SJCRH30 (cell line): ENCODE measurements at regions not wholly inside any gene's neighbourhood (a gene's known extent, or its start where the extent isn't known, plus 50 kb on each side); places are given as distances from the start of the nearest gene placed in this dataset.

Source experiments
- DNase-seq, 2 experiments: peaks; one replicate each; pipeline ENCODE4 v3.0.0-alpha.2; 2015 to 2020
- H3K27ac ChIP-seq: fragments of 250-450 bp; sonication (Bioruptor Pico); 2 replicates; pipeline ENCODE4 v1.5.1; 2020; ENCODE audit warnings: mild to moderate bottlenecking, moderate library complexity
- H3K27me3 ChIP-seq: fragments of 250-450 bp; sonication (Bioruptor Pico); 2 replicates; pipeline ENCODE4 v1.5.1; 2020; ENCODE audit warnings: mild to moderate bottlenecking, moderate library complexity
- H3K36me3 ChIP-seq: fragments of 250-450 bp; sonication (Bioruptor Pico); 2 replicates; pipeline ENCODE4 v1.5.1; 2020; ENCODE audit warnings: mild to moderate bottlenecking, moderate library complexity
- H3K4me1 ChIP-seq: fragments of 250-450 bp; sonication (Bioruptor Pico); 2 replicates; pipeline ENCODE4 v1.5.1; 2020; ENCODE audit warnings: mild to moderate bottlenecking, moderate library complexity
- H3K4me3 ChIP-seq: fragments of 250-450 bp; sonication (Bioruptor Pico); 2 replicates; pipeline ENCODE4 v1.5.1; 2020; ENCODE audit warnings: mild to moderate bottlenecking, moderate library complexity
- H3K9me3 ChIP-seq: fragments of 250-450 bp; sonication (Bioruptor Pico); replicated peaks from 2 replicates; pipeline ENCODE4 v1.5.1; 2020; ENCODE audit warnings: mild to moderate bottlenecking, moderate library complexity

DNA sequence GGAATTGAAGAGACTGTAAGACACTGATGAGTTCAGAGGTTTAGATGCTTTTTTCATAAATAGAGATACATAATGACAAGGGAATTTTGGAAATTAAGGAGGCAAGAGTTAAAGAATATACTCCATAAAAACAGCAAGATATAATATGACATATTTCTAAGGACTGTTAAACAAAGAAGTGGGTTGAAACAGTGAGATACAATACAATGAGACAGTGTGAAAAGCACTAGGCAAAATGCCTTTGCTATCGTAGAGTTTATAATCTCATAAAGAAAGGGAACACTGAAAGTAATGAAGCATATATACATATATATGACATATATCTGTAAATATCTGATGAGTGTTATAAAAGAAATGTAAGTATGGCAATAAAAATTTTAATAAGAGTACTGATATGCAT lies 1496.2 kb downstream of the TECRL start:
- Histone ChIP-seq H3K27ac (no peak overlapping the region), H3K27me3 (no peaks in the 10 kb centered on the region)

DNA sequence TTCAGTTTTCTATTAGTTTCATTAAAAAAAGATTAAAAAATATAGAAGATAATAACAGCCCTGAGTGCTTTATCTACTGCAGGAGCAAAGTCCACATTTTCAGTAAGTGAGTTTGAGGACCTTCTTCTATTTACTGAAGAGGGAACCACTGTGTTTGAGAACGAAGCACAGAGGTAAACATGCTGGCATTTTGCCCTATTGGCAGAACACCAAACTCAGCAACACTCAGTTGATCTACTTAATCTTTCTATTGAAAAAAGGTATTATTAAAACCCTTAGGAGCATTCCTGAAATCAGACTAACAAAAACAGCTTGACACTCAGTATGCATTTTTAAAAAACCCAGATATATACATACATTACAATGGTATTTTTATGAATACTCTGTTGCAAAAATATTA lies 1496.7 kb downstream of the TECRL start:
- Histone ChIP-seq H3K27me3 (no peaks in the 10 kb centered on the region), H3K36me3 (no peaks in the 10 kb centered on the region), H3K27ac (no peak overlapping the region), H3K9me3 (no peaks in the 10 kb centered on the region), H3K4me3 (no peak overlapping the region), H3K4me1 (no peaks in the 10 kb centered on the region)
- no peak for DNase-seq

More for the DNA sequence above, 1496.2 kb downstream of the TECRL start:
- DNase-seq: no peak
- Histone ChIP-seq H3K4me1 (no peaks in the 10 kb centered on the region), H3K36me3 (no peaks in the 10 kb centered on the region), H3K4me3 (no peak overlapping the region), H3K9me3 (no peaks in the 10 kb centered on the region)

DNA sequence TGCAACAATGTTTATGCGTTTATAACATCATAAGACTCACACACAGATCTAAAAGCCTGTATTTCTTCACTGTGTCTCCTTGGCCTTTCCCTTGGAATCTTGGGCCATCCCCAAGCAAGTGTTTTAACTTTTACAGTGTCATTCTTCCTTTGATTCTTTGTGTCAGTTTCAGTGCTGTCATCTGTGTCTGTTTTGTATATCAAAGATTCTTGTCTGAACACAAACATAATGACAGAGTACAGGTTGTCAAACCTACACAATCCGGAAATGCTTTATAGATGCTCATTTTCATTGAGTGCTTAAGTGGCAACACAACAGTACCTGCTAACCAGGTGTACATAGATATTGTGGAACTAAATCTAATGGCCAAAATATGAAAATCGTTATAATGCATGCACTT lies 1500.0 kb downstream of the TECRL start:
- DNase-seq: no peak
- H3K27me3 ChIP-seq: no peaks in the 10 kb centered on the region
- H3K4me3 ChIP-seq: no peak overlapping the region
- no peaks in the 10 kb centered on the region for H3K36me3 ChIP-seq
- H3K27ac ChIP-seq: no peak overlapping the region
- H3K4me1 ChIP-seq: no peaks in the 10 kb centered on the region
- no peaks in the 10 kb centered on the region for H3K9me3 ChIP-seq

DNA sequence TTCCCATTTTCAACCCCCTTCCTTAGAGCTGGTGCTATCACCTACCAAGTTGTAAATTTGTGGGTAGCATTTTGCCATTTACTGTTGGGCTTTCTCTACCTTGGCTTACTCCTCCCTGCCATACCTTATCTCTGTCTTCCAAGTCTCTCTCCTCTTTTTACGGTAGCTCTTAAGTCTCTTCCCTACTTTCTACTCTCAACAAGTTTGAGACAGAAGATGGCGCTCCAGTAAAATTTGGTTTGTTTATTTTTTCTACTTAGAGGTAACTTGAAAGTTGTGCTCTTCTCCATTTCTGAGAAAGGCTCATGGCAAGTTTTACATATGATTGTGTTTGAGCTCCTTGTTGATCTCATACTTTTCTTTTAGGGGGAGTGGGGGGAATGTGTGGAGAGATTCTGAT lies 1508.1 kb downstream of the TECRL start:
- H3K4me3 ChIP-seq: no peak overlapping the region
- no peaks in the 10 kb centered on the region for H3K36me3 ChIP-seq
- peak in 1 of 2 experiments; percentile 10 for DNase-seq
- H3K27ac ChIP-seq: no peak overlapping the region
- H3K27me3 ChIP-seq: no peaks in the 10 kb centered on the region
- H3K4me1 ChIP-seq: no peaks in the 10 kb centered on the region
- no peaks in the 10 kb centered on the region for H3K9me3 ChIP-seq

DNA sequence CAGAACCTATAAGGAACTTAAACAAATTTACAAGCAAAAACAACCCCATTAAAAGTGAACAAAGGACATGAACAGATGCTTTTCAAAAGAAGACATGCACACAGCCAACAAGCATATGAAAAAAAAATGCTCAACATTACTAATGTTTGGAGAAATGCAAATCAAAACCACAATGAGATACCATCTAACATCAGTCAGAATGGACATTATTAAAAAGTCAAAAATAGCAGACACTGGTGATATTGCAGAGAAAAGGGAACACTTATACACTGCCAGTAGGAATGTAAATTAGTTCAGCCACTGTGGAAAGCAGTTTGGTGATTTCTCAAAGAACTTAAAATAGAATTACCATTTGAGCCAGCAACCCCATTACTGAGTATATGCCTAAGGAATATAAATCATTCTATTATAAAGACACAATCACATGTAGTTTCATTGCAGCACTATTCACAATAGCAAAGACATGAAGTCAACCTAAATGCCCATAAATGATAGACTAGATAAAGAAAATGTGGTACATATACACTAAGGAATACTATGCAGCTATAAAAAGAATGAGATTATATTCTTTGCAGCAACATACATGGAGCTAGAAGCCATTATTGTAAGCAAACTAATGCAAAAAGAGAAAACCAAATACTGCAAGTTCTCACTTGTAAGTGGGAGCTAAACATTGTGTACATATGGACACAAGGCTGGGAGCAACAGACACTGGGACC lies 1509.4 kb downstream of the TECRL start:
- H3K4me1 ChIP-seq: no peaks in the 10 kb centered on the region
- no peaks in the 10 kb centered on the region for H3K9me3 ChIP-seq
- no peak overlapping the region for H3K4me3 ChIP-seq
- no peaks in the 10 kb centered on the region for H3K36me3 ChIP-seq
- no peak overlapping the region for H3K27ac ChIP-seq
- DNase-seq: no peak
- H3K27me3 ChIP-seq: no peaks in the 10 kb centered on the region

DNA sequence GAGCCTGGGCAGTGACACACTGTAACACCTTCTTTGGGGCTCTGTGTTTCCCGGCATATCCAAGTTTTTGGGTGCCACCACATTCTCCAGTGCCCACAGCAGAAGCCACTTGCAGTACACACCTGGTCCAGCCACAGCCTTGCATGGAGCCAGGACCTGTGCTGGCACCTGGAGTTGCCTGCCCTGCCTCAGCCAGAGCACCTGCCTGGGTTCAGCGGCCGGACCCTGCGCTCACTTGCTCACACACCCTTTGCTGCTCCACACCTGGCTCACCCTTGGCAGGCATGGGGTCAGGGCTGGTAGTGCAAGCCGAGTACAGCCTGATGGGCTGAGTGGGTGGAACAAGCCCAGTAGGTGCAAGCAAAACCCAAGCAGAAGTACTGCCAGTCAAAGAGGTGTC lies 1511.1 kb downstream of the TECRL start:
- Histone ChIP-seq H3K27me3 (no peaks in the 10 kb centered on the region), H3K4me3 (no peak overlapping the region), H3K27ac (no peak overlapping the region), H3K36me3 (no peaks in the 10 kb centered on the region), H3K9me3 (no peaks in the 10 kb centered on the region), H3K4me1 (no peaks in the 10 kb centered on the region)
- no peak for DNase-seq

DNA sequence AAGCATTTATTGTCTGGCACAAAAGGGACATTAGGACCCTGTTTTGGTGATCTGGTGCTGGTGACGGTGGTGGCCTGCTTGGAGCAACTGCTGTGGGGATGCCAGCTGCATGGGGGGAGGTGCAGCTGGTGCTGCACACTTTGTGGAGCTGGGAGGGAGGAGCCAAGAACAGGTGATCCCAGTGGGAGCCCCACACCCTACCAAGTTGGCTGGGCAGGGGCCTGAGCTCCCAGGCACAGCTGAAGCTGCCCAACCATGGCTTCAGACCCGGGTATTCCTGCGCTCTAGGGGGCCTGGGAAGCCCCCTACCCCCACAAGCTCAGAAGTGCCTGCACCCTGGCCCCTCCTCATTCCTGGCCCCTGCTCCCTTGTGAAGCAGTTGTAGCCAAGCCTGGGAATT lies 1512.5 kb downstream of the TECRL start:
- H3K27me3 ChIP-seq: no peaks in the 10 kb centered on the region
- DNase-seq: peak in 1 of 2 experiments; percentile 8
- H3K4me3 ChIP-seq: no peak overlapping the region
- no peaks in the 10 kb centered on the region for H3K36me3 ChIP-seq
- H3K4me1 ChIP-seq: no peaks in the 10 kb centered on the region
- no peaks in the 10 kb centered on the region for H3K9me3 ChIP-seq
- H3K27ac ChIP-seq: no peak overlapping the region

DNA sequence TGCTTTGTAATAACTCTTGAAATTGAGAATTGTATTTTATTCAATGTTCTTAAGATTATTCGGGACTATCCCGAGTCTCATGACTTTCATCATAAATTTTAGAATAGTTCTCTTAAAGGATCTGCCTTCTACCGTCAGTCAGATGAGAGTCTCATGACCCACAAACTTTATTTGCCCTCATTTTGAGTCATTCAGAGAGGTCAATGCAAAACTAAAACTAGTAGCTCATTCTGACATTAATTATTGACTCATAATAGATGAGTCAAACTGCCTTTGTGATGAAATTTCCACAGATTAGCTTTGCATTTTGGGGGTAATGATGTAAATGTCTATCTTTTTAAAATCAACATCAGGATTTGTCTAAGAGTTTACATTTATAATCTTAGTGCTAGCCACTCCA lies 1527.3 kb downstream of the TECRL start:
- H3K9me3 ChIP-seq: no peaks in the 10 kb centered on the region
- H3K4me1 ChIP-seq: no peaks in the 10 kb centered on the region
- no peak overlapping the region for H3K4me3 ChIP-seq
- H3K36me3 ChIP-seq: no peaks in the 10 kb centered on the region
- no peak for DNase-seq
- no peak overlapping the region for H3K27ac ChIP-seq
- no peaks in the 10 kb centered on the region for H3K27me3 ChIP-seq

DNA sequence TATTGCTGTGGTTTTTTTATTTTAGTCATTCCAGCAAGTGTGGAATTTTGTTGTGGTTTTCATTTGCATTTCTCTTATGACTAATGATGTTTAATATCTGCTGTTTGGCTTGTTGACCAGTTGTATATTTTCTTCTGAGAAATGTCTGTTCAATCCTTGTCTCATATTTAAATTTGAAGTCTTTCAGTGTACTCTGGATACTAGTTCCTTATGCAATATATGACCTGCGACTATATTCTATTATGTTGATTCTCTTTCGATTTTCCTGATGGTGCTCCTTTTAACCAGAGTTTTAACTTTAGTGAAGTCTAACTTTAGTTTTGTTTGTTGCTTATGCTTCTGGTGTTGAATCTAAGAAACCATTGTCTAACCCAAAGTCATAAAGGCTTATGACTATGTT lies 1528.0 kb downstream of the TECRL start:
- Histone ChIP-seq H3K9me3 (no peaks in the 10 kb centered on the region; the same call in 1 of the 2 replicates), H3K4me1 (no peaks in the 10 kb centered on the region), H3K4me3 (no peak overlapping the region), H3K27me3 (no peaks in the 10 kb centered on the region), H3K27ac (no peak overlapping the region), H3K36me3 (no peaks in the 10 kb centered on the region)
- DNase-seq: no peak

DNA sequence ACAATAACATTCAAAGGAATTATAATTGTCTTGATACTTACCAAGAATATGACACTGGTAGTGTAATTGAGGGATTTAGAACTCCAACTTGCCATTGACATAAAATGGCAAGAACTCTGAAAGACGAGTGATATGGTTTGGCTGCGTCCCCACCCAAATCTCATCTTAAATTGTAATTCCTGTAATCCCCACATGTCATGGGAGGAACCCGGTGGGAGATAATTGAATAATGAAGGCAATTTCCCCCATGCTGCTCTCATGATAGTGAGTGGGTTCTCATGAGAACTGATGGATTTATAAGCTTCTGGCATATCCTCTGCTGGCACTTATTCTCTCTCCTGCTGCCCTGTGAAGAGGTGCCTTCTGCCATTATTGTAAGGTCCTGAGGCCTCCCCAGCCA lies 1536.4 kb downstream of the TECRL start:
- no peaks in the 10 kb centered on the region; the same call in 1 of the 2 replicates for H3K9me3 ChIP-seq
- no peaks in the 10 kb centered on the region for H3K4me1 ChIP-seq
- no peaks in the 10 kb centered on the region for H3K36me3 ChIP-seq
- DNase-seq: no peak
- no peaks in the 10 kb centered on the region for H3K27me3 ChIP-seq
- no peak overlapping the region for H3K4me3 ChIP-seq
- no peak overlapping the region for H3K27ac ChIP-seq

DNA sequence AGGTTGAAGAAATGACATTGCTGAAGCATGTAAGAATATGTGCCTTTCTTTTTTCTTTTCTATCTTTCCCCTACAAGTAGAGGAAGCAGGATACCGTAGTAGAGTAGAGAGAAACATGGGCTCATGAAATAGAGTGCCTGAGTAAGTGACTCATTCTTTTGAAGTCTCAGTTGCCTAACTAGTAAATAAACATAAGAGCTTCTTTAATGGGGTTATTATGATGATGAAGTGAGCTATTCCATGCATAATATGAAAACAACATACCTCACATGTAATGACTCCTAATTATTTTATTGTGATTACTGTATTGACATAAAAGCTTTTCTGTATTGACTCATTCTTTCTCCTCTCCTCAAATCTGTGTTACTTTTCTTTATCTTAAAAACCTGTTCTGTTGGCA lies 1538.2 kb downstream of the TECRL start:
- H3K36me3 ChIP-seq: no peaks in the 10 kb centered on the region
- no peak overlapping the region for H3K4me3 ChIP-seq
- H3K27ac ChIP-seq: no peak overlapping the region
- no peaks in the 10 kb centered on the region for H3K4me1 ChIP-seq
- no peak for DNase-seq
- H3K27me3 ChIP-seq: no peaks in the 10 kb centered on the region
- H3K9me3 ChIP-seq: no peaks in the 10 kb centered on the region

DNA sequence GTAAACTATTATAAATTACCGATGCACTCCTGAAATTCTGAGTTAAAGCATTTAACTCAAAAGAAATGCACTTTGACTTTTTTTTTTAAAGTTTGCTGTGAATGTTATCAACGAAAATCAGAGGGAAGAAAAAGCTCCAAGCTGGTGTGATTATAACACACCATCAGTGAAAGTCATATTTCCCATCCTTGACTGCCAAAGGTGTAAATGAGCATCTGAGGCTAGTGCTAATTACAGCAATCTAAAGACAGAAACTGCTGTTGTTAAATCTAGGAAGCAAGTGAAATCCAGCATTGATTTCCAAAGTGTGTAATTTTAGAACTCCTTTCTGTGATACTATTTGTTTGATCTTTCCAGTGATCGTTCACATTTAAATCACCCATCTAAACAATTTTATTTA lies 1538.8 kb downstream of the TECRL start:
- Histone ChIP-seq H3K27ac (no peak overlapping the region), H3K9me3 (no peaks in the 10 kb centered on the region), H3K4me1 (no peaks in the 10 kb centered on the region), H3K4me3 (no peak overlapping the region), H3K36me3 (no peaks in the 10 kb centered on the region), H3K27me3 (no peaks in the 10 kb centered on the region)
- DNase-seq: no peak

DNA sequence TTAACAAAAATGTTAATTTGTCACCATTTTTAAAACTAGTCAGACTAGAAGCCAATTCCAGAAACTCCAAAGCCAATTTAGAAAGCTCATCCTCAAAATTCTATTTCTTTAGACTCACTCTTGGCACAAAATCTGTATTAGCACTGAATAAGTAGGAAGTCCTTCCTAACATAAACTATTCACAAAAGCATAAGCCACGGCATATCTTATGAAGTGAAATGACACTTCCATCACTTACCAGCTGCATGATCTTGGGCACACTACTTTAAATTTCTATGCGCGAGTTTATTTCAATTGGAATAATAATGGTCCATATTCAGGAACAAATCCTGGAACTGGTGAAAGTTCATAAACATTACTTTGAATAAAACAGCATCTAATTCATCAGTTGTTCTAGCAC lies 1544.0 kb downstream of the TECRL start:
- Histone ChIP-seq H3K4me3 (no peak overlapping the region), H3K9me3 (no peaks in the 10 kb centered on the region), H3K27ac (no peak overlapping the region), H3K4me1 (no peaks in the 10 kb centered on the region), H3K36me3 (no peaks in the 10 kb centered on the region), H3K27me3 (no peaks in the 10 kb centered on the region)
- DNase-seq: no peak

DNA sequence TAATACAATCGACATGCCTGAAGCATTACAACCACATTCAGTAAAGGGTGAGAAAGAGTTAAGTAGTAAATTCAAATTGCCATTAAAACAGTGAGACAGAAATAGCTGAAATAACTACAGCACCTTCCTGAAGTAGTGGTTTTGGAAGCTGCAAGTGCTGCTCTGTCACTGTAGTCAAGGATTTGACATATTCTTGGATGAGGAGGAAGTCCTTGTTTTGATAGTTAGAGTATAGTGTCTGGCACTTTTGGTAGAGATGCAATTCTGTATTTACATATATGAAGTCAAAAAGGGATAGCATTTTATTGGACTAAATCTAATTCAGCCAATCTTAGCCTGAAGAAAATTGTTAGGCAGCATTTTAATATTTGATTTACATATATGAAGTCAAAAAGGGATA lies 1559.6 kb downstream of the TECRL start:
- no peaks in the 10 kb centered on the region for H3K36me3 ChIP-seq
- no peak for DNase-seq
- H3K4me3 ChIP-seq: no peak overlapping the region
- no peaks in the 10 kb centered on the region for H3K9me3 ChIP-seq
- no peaks in the 10 kb centered on the region for H3K4me1 ChIP-seq
- no peak overlapping the region for H3K27ac ChIP-seq
- no peaks in the 10 kb centered on the region for H3K27me3 ChIP-seq

DNA sequence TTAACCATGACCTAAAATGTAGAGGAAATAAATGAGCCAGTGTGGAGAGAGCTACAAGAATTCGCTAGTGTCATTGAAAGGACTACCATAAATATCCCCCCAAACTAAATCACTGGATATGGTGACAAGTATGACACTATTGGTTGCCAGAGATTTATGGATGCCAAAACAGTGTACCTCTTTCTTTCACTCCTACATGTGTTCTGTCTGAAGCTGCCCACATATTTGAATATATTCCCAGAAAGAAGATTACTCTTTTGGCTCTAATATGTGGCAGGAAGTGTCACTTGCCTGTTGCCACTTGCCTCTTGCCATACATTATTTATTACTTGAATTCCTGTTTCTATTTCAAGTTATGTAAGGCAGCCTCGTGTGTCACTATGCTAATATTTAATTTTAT lies 1573.6 kb downstream of the TECRL start:
- Histone ChIP-seq H3K27me3 (no peaks in the 10 kb centered on the region), H3K27ac (no peak overlapping the region), H3K36me3 (no peaks in the 10 kb centered on the region), H3K4me1 (no peaks in the 10 kb centered on the region), H3K4me3 (no peak overlapping the region), H3K9me3 (no peaks in the 10 kb centered on the region)
- no peak for DNase-seq

DNA sequence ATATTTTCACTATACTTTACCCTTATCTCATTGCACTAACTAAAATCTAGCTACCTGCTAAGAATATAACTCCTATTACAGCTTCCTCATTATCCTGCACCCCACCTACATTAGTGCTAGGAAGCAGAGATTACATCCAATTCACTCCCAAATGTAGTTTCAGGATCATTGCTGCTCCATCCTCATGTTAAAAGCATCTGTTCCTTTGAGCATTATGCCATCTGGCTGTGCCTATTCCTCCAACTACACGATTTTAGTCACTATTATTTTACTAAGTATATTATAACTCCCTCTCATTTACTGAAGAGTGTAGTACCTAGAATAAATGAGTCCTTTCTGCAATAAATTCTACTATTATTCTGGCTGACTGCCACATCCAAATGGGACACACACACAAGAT lies 1586.9 kb downstream of the TECRL start:
- Histone ChIP-seq H3K27me3 (no peaks in the 10 kb centered on the region), H3K36me3 (no peaks in the 10 kb centered on the region), H3K27ac (no peak overlapping the region), H3K9me3 (0 out of 2 replicates have a peak, but pooled peaks cover 3% of the 10 kb centered on the region), H3K4me1 (no peaks in the 10 kb centered on the region), H3K4me3 (no peak overlapping the region)
- DNase-seq: no peak
